ENCODE measurements at regions not wholly inside any gene's neighbourhood (a gene's known extent, or its start where the extent isn't known, plus 50 kb on each side); places are given as distances from the start of the nearest gene placed in this dataset.

DNA sequence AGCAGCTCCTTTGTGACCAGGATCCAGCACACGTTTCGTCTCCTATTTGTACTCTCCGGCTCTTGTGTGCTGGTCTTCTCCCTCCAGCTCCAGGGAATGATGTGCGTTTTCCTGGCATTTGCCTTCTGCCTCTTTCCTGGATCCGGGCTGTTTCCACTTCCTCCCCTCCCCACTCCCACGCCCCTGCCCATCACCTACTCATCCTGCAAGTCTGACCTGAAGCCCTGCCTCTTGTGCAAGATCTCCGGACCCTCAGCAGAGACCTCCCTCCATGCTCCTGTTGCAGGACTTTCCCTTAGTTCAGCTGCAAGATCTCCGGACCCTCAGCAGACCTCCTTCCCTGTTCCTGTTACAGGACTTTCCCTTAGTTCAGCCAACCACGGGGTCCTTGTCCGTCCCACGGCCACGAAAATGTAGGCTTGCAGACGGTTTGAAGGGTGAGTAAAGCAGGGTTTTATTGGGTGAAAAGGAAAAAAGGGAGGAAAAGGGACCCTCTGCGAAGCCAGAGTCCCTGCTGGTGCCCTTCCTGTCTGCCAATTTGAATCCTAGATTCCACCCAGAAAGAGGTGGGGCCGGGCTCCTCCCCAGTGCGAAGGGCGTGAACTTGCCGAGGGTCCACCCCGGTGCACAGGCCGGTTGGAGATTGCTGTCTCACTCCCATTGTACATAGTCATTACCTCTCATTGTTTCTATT is 74.4 kb upstream of the IRF2 start:
- TF ChIP-seq POLR2A (IDR thresholded peaks at IDR 0.05; ENCODE audit: low read length), result no peak
- no peak for TF ChIP-seq GATA1 (IDR thresholded peaks at IDR 0.05; ENCODE audit: low read depth, low read length)

Measured in erythroblast (primary cell).